NOMO-1 treated with dmso at 0.1 percent for 144 hours (cell line): ENCODE measurements at regions not wholly inside any gene's neighbourhood (a gene's known extent, or its start where the extent isn't known, plus 50 kb on each side); places are given as distances from the start of the nearest gene placed in this dataset.
"Not testable (repeated sequence)": the region's sequence is repeated elsewhere in the genome, so short reads cannot be mapped to it uniquely, and the experiment has no call there.

Experiments used
- DNase-seq: peaks from one replicate; lab custom pipeline; 2025; ENCODE audit not compliant: unreplicated experiment; lab: John Stamatoyannopoulos, UW

DNA sequence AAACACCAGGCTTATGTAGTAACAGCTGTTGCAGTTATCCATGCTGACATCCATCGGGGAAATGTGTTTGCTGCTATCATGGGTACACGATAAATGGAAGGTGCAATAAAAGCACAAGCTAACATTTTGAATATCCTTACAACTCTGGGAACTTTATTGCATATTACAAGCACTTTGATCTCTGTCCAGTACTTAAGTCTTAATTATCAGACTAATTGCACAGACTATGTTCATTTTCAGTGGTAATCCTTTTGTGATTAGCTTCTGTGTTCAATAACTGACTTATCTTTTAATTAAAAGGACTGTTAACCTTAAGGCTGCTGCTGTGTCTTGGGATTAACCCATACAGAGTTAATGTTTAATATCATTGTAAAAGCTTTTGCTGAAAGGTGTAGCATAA is 101.4 kb upstream of the ATP5MC3 start:
- DNase-seq: no peak

DNA sequence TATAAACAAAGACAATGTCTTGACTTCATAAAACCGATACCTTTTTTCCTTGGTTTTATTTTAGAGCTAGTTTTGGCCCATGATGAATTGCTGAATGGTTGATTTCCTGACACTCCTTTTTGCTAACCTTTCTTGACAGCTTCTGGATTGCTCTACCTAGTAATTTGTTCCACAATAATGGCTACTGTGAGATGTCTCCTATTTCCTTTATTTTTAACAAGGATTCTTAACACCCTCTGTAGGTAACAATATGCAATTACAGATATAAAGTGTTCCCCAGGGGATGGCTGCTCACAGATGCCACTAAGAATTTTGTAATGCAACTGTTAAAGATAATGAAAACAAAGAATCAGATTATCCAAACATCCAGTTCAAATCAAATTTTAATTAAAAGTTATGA is 100.8 kb upstream of the ATP5MC3 start:
- no peak for DNase-seq

DNA sequence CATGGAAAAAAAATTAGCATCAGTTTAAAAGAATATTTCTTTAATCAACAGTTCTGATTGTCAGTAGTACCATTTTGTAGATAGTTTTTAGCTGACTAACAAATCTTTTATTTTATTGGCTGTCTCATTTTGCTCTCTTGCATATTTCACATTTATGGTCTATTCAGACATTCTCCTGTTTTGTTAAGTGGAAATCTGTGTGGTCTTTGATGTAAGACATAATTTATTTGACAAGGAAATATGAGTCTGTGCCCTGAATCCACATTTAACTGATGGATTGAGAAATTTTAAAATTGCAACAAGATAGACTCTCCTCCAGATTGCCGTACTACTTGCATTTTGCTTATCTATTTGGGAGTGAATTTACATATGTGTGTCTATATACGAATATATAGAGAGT is 96.3 kb upstream of the ATP5MC3 start:
- no peak for DNase-seq

DNA sequence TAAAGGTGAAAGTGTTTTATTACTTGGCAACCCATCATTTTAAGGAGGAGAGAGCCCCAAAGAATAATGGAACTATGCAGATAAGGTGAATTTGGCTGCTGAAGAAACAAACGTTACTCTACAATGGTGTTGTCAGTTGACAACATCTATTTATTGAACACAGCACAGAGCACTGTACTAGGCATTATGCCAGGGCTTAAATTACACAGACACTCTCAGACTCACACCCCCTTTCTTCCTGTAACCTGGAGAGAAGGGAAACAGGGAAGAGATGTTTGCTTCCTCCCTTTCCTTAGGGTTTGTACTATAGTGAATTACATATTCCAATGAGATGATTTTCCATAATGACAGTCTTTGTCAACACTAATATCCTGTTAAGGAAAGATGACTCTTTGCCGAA is 94.0 kb upstream of the ATP5MC3 start:
- no peak for DNase-seq

DNA sequence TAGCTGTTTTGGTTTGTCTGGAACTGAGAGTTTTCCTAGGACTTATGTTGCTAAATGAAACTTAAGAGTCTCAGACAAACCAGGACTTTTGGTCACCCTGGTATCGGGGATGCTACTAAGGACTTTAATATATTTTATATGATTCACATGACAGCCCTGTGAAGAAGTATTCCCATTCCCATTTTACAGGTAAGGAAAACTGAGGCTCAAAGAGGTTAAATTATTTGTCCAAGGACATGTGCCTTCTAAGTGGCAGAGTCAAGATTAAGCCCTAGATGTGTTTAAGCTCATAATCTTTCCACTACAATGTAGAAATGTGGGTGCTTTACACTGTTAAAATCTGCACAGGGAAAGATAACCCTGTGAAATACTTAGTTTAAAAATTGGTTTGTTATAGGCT is 77.7 kb upstream of the ATP5MC3 start:
- no peak for DNase-seq

DNA sequence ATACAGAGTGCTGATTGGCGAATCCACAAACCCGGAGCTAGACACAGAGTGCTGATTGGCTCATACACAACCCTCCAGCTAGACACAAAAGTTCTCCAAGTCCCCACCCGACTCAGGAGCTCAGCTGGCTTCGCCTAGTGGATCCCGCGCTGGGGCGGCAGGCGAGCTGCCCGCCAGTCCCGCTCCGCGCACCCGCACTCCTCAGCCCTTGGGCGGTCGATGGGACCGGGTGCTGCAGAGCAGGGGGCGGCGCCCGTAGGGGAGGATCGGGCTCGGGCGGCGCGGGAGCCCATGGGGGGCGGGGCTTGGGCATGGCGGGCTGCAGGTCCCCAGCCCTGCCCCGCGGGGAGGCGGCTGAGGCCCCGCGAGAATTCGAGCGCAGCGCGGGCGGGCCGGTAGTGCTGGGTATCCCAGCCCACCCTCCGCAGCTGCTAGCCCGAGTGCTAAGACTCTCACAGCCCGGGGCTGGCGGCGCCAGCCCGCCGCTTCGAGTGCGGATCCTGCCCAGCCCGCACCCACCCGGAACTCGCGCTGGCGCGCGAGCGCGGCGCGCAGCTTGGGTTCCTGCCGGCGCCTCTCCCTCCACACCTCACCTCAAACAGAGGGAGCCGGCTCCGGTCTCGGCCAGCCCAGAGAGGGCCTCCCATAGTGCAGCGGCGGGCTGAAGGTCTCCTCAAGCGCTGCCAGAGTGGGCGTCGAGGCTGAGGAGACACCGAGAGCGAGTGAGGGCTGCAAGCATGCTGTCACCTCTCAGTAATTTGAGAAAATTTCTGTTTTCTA is 75.5 kb upstream of the ATP5MC3 start:
- DNase-seq: no peak

DNA sequence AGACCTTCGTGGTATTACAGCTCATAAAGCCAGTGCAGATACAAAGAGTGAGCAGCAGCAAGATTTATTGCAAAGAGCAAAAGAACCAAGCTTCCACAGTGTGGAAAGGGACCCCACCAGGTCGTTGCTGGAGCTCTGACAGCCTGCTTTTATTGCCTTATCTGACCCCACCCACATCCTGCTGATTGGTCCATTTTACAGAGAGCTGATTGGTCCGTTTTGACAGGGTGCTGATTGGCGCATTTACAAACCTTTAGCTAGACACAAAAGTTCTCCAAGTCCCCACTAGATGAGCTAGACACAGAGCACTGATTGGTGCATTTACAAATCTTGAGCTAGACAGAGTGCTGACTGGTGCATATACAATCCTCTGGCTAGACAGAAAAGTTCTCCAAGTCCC is 74.9 kb upstream of the ATP5MC3 start:
- DNase-seq: not testable (repeated sequence)

DNA sequence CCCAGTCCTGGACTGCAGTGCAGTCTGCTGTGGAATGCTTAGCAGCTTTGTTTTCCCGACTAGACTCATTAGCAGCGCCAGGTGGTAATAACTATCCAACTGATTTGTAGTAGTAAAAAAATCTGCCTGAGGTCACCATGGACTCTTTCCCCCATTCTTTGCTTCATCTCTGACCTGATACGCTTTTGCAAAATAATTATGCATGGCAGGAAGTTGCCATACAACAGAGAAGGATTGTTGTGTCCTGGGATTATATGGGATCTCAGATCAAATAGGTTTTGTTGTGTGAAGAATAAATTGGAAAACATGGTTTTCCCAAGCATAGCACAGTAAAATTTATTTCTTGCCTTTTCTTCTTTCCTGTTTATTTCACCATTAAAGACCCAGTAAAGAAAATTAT is 72.4 kb upstream of the ATP5MC3 start:
- no peak for DNase-seq

DNA sequence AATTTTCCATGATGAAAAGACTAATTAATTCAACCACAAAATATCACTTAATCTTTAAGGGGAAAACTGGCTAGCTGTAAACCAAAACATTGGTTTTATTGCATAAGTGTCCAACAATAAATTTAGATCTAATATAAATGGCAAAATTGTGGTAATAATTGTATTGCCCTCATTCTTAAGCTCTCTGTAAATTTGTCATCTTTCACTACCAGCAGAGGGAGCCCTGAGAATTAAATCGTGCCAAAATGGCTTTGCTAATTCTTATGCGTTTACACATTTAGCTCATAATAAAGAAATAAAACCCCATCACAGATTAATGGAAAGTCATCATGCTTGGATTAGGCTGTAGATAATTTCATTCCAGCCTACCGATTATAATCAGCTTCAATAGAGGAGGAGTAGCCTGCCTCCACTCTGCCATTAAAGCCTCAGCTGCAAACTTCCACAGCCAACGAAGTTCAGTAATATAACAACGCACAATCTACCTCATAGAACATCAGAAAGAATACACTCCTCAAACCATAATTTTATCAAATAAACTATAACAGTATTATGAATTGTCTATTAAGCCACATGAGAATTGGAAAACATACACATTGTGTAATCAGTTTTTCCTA is 70.0 kb upstream of the ATP5MC3 start:
- no peak for DNase-seq

DNA sequence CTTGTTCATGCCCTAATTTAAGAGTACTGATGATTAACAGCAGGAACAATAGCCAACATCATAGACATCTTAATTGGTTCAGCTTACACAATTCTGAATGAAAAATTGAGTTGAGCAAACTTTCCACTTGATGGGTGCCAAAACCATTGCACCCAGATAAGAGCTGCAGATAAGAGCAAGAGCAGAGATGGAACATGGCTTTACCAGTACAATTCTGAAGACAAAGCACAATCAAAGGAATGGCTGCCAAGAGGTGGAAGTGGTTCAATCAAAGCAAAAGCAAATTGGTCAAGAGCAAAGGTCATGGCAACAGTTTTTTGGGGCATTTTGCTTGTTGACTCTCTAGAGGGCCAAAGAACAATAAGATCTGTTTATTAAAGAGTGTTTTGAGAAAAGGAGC is 65.6 kb upstream of the ATP5MC3 start:
- DNase-seq: no peak

DNA sequence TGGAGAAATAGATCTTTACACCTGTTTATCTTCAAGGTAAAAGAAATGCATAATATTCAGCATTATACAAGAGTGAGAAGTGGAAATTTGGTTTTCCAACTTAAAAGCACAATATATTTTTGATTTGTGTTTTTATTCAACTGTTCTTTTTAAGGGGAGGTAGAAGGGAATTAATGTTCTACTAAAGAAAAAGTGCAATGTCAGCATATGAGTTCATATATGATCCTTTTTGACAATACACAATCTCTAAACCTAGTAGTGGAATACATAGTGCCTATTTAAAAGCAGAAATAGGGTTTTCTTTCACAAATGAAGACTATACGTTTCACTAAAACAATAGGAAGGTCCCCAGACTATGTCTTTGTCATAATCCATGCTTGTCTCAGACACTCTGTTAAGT is 63.2 kb upstream of the ATP5MC3 start:
- DNase-seq: no peak

DNA sequence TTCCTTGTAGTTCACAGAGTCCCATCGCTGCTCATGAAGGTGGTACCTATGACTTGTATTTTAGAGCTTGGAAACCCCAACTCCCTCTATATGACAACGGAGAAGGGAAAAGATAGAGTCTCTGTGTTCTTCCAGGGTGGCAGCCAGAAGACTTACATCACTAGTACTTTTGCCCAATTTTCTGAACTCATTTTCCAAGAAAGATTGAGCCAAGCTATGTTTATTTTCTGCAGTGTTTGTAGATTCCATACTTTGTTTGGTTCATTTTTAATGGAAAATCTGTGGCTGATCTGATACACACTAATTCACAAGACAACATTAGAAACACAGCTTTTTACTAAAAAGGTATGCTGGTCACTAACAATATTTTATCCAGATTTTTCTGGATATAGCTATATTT is 60.2 kb upstream of the ATP5MC3 start:
- DNase-seq: no peak

DNA sequence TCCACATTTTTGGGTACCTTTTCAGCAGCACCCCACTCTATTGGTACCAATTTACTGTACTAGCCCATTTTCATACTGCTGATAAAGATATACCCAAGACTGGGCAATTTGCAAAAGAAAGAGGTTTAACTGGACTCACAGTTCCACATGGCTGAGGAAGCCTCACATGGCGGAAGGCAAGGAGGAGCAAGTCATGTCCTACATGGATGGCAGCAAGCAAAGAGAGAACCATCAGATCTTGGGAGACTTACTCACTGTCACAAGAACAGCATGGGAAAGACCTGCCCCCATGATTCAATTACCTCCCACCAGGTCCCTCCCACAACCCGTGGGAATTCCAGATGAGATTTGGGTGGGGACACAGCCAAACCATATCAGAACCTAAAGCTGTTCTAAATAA is 58.5 kb upstream of the ATP5MC3 start:
- not testable (repeated sequence) for DNase-seq

DNA sequence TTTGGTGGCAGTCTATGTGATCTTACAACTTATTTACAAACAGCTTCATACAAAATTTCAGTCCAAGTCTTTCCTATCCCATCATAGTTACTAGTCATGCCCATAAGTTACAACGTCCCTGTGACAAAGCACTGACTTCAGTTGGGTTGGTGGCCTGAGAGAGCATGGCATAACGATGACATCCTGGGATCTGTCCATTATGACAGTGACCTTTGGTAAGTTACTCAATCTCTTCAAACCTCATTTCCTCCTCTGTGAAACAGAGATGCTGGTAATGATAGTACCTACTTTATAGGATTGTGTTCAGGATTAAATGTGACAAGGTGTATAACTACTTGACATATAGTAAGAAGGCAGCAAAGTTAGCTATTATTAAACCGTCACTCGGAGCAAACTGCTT is 55.4 kb upstream of the ATP5MC3 start:
- no peak for DNase-seq

DNA sequence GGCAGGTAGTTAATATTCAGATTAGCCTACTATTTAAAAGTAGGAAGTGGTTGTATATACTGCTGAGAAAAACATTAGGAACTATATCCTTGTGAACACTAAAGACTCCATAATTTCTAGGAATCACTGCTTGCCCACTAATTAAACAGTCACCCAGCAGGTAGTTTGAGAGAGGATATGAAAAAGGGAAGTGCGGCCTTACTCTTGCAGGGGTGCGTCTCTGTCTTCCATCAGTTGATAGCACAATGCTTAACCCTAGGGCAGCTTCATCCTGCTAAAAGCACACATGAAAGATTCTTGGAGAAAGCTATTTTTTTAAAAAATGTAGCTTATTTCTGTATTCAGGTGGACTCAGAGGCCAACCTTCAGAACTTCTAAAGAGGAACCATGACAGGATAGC is 53.1 kb upstream of the ATP5MC3 start:
- DNase-seq: no peak

DNA sequence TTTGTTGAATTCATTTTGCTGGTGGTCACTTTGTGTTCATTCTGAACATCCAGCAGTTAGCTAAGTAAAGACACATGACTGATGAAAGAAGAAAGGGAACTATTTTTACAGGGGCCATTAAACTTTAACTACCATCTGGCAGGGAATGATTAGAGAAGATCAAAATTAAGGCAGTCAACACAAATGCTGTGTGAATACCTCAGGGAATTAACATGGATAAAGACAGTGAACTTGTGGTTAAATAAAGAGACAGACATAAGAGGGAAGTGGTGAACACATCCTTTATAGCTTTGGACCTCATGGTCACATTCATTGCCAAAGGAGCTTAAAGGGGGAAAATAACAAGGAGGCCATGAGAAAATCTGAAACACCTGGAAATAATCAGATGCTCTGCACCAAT is 52.6 kb upstream of the ATP5MC3 start:
- DNase-seq: no peak

DNA sequence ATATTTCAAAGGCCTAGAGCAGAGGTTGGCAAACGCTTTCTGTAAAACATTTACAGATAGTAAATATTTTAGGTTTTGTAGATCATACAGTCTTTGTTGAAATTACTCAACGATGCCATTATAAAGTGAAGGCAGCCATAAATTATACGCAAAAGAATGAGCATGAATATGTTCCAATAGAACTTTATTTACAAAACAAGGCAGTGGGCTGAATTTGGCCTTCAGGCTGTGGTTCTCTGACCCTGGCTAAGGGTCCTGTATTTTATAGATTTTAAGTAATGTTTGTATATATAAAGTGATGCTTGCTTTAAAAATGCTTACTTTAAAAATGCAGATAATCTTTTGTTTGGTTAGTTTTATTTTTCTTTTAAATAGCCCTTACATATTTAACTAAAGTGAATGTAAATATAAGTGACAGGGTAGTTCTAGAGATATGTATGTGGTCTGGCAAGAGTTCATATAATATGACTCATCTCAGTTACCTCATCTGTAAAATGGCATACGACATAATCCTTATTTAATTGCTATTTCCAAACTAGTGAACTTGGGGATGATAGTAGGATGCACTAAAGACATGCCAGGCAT is 51.7 kb upstream of the ATP5MC3 start:
- no peak for DNase-seq
